Naive thymus-derived CD4-positive, alpha-beta T cell (primary cell): ENCODE measurements at regions not wholly inside any gene's neighbourhood (a gene's known extent, or its start where the extent isn't known, plus 50 kb on each side); places are given as distances from the start of the nearest gene placed in this dataset.

Experiments used
- ATAC-seq: fragments of 150-1000 bp; cut with Tn5 transposase; 2 replicates; pipeline ENCODE4 v1.10.0; 2021; ENCODE audit warnings: mild to moderate bottlenecking, moderate library complexity
- CTCF ChIA-PET: fragments of 350-600 bp; sonication (Branson Sonifier 250); formaldehyde crosslinking; loops from one replicate; lab custom pipeline; 2021; ENCODE audit warnings: antibody characterized with exemption; lab: Charles Lee
- POLR2A ChIA-PET: fragments of 350-600 bp; sonication (Branson Sonifier 250); formaldehyde crosslinking; loops from one replicate; lab custom pipeline; 2021; ENCODE audit warnings: antibody characterized with exemption, inconsistent platforms; lab: Charles Lee
- DNase-seq, 9 donors: peaks; one replicate each; pipeline versions ENCODE4 v3.0.0 to v3.0.0-alpha.2; 2020 to 2022; ENCODE audit warnings: mixed read lengths in 1 of 9
- H3K27ac ChIP-seq: one replicate; pipeline ENCODE4 v1.7.0; 2013; ENCODE audit warnings: mild to moderate bottlenecking, low read depth, low read length, moderate library complexity
- H3K27me3 ChIP-seq, 2 donors: one replicate each; pipeline ENCODE4 v1.7.0; 2013; ENCODE audit warnings: low read length in 2 of 2, mild to moderate bottlenecking in 2 of 2, moderate library complexity in 2 of 2; ENCODE audit not compliant: control insufficient read depth in 2 of 2, insufficient read depth in 2 of 2
- H3K36me3 ChIP-seq, 3 experiments: 1 replicate in 2 of 3; 2 replicates in 1 of 3; pipeline ENCODE4 v1.7.0; 2013; ENCODE audit warnings: low read length in 3 of 3, mild to moderate bottlenecking in 3 of 3, moderate library complexity in 1 of 3; ENCODE audit not compliant: insufficient read depth in 3 of 3, control insufficient read depth in 2 of 3
- H3K4me1 ChIP-seq, 2 donors: one replicate each; pipeline ENCODE4 v1.7.0; 2013; ENCODE audit warnings: low read length in 2 of 2, mild to moderate bottlenecking in 2 of 2, moderate library complexity in 1 of 2; ENCODE audit not compliant: control insufficient read depth in 2 of 2, insufficient read depth in 2 of 2
- H3K4me3 ChIP-seq: 2 replicates; pipeline ENCODE4 v1.7.0; 2013; ENCODE audit warnings: mild to moderate bottlenecking, low read length
- H3K9me3 ChIP-seq, 3 experiments: 1 replicate in 2 of 3; 2 replicates in 1 of 3; pipeline ENCODE4 v1.7.0; 2013; ENCODE audit warnings: low read length in 3 of 3; ENCODE audit not compliant: control insufficient read depth in 2 of 3
- H3K27ac Mint-ChIP-seq, 9 donors: one replicate each; pipeline ENCODE4 v1.8.0; 2020 to 2022; ENCODE audit warnings: mixed read lengths in 9 of 9, mild to moderate bottlenecking in 8 of 9, moderate library complexity in 5 of 9, inconsistent platforms in 2 of 9
- H3K27me3 Mint-ChIP-seq, 5 donors: one replicate each; pipeline ENCODE4 v1.8.0; 2021 to 2022; ENCODE audit warnings: mixed read lengths in 5 of 5, mild to moderate bottlenecking in 1 of 5
- H3K36me3 Mint-ChIP-seq, 5 donors: one replicate each; pipeline ENCODE4 v1.8.0; 2020 to 2022; ENCODE audit warnings: mixed read lengths in 5 of 5, mild to moderate bottlenecking in 3 of 5, inconsistent platforms in 1 of 5
- H3K4me1 Mint-ChIP-seq, 7 donors: one replicate each; pipeline ENCODE4 v1.8.0; 2020 to 2022; ENCODE audit warnings: mixed read lengths in 7 of 7, mild to moderate bottlenecking in 3 of 7, inconsistent platforms in 1 of 7
- H3K4me3 Mint-ChIP-seq, 10 donors: one replicate each; pipeline ENCODE4 v1.8.0; 2020 to 2022; ENCODE audit warnings: mild to moderate bottlenecking in 10 of 10, mixed read lengths in 10 of 10, moderate library complexity in 6 of 10, inconsistent platforms in 2 of 10
- H3K9me3 Mint-ChIP-seq, 11 donors: one replicate each; pipeline ENCODE4 v1.8.0; 2020 to 2022; ENCODE audit warnings: mixed read lengths in 11 of 11, mild to moderate bottlenecking in 4 of 11, inconsistent platforms in 1 of 11, moderate library complexity in 1 of 11
- intact Hi-C, 2 donors: fragments of 100-400 bp; cut with micrococcal nuclease; formaldehyde crosslinking; loops; one replicate each; pipeline ENCODE4 v1.15.1; 2023

DNA sequence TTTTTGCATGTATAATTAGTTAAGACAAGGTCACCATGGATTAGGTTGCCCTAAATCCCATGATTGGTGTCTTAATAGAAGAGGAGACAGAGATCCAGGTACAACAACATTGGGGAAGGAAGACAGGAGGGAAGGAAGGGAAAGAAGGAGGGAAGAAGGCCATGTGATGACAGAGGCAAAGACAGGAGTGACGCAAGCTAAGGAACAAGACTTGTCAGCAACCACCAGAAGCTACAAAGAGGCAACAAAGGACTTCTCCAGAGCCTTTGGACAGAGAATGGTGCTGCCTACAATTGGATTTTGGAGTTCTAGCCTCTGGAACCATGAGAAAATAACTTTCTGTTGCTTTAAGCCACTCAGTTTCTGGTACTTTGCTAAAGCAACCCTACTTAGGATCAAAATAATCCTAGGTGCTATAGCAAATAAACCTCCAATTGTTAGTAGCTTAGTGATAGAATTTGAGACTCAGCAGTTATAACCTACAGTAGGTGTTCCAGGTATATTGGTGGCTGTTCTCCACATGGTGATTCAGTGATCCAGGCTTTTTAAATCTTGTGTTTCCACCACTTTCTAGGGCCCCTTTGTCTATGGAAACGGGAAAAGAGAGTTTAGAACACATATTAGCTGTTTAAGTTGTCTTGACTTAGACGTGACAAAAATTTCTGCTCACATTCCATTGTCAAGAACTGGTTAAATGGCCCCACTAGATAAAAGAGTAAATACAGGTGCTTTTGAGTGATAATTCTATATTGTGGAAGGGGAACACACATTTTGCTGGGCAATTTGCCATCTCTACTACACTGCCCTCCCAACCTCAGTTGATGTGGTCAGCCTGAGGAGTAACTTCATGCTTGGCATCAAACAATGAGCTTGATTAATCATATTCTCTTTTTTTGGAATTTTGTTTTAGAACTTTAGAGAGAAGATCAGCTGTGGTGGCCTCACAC lies 70.5 kb upstream of the SP4 start:
- H3K9me3 Mint-ChIP-seq, result peaks cover 0 to 15% (median 0%) of the 10 kb centered on the region in 11 donors
- no peaks in the 10 kb centered on the region for H3K27me3 Mint-ChIP-seq
- intact Hi-C loops, result loop anchor here in 1 of 2 donors (10.0 kb wide), 1 partner anchor 1337 kb away; no protein-coding TSS in a partner anchor
- Histone ChIP-seq H3K27ac (no peak overlapping the region), H3K27me3 (no peaks in the 10 kb centered on the region), H3K4me1 (peaks cover 35 to 90% of the 10 kb centered on the region in 2 donors), H3K36me3 (no peaks in the 10 kb centered on the region), H3K4me3 (no peak overlapping the region), H3K9me3 (no peaks in the 10 kb centered on the region)
- CTCF ChIA-PET, result interaction anchor here (0.6 kb wide), 1 partner anchor 642 kb away, joined by 3 read pairs; no protein-coding TSS in a partner anchor
- peaks cover 0 to 46% (median 0%) of the 10 kb centered on the region in 5 donors for H3K36me3 Mint-ChIP-seq
- H3K4me1 Mint-ChIP-seq, result peaks cover 44 to 94% (median 70%) of the 10 kb centered on the region in 7 donors
- ATAC-seq (no peak), DNase-seq (no peak)
- POLR2A ChIA-PET, result interaction anchor here (0.6 to 3.8 kb wide), 2 partner anchors 70 to 609 kb away, joined by 3 to 15 read pairs; partner anchors contain the start of gene SP4
- peak overlapping the region in 5 of 9 donors; percentile 28 to 84 (median 61) for H3K27ac Mint-ChIP-seq
- H3K4me3 Mint-ChIP-seq, result peak overlapping the region in 1 of 10 donors; percentile 14

DNA sequence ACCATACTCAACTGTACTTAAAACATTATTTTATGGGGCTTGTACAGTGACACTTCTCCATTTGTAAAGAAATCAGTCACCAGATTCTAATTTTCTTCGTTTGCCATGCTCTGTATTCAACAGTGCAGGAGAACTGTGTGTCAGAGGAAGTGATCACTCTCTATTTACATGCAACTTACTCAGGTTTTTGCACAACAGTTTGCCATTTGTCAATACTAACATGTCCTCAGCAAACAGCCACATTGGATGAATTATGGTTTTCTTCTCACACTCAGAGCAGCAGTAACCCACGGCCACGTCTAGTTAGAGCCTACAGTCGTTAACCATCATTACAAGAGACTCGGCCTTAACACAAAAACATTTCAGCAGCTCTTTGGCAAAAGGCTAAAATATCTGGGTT lies 69.2 kb upstream of the SP4 start:
- H3K4me3 Mint-ChIP-seq, result peak overlapping the region in 1 of 10 donors; percentile 27
- intact Hi-C loops, result loop anchor here in 1 of 2 donors (10.0 kb wide), 1 partner anchor 1336 kb away; no protein-coding TSS in a partner anchor
- H3K27me3 ChIP-seq, result no peaks in the 10 kb centered on the region
- H3K27ac ChIP-seq, result no peak overlapping the region
- no peaks in the 10 kb centered on the region for H3K27me3 Mint-ChIP-seq
- no peaks in the 10 kb centered on the region for H3K9me3 ChIP-seq
- ChIA-PET POLR2A (interaction anchor here (0.6 to 3.8 kb wide), 2 partner anchors 69 to 1644 kb away, joined by 6 to 15 read pairs; partner anchors contain the start of gene SP4), CTCF (no interaction called here)
- peak overlapping the region in 1 of 9 donors; percentile 70 for H3K27ac Mint-ChIP-seq
- H3K4me1 Mint-ChIP-seq, result peaks cover 35 to 85% (median 58%) of the 10 kb centered on the region in 7 donors
- H3K36me3 ChIP-seq, result no peaks in the 10 kb centered on the region
- H3K4me1 ChIP-seq, result peaks cover 24 to 80% of the 10 kb centered on the region in 2 donors
- no peak overlapping the region for H3K4me3 ChIP-seq
- DNase-seq (no peak), ATAC-seq (peak; percentile 35)
- H3K9me3 Mint-ChIP-seq, result peaks cover 0 to 15% (median 0%) of the 10 kb centered on the region in 11 donors
- H3K36me3 Mint-ChIP-seq, result peaks cover 0 to 45% (median 0%) of the 10 kb centered on the region in 5 donors

DNA sequence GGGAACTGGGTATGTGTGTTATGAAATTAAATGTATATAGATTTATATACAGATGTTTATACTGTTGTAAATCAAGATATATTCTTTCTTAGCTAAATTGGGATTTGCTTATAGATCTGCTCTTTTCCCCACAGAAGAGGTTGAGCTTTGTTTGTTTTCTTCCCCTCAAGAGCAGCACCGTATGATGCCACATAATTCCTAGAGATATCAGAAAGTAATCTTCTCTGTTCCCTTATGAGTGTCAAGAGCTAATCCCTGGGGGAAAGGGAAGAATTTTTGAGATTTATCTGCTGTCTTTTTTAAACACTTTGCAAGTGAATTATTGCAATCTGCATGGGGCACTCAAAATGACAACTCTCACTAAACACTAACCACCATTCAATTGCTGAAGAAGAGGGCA lies 68.7 kb upstream of the SP4 start:
- DNase-seq, result no peak
- POLR2A ChIA-PET, result no interaction called here
- peak overlapping the region in 1 of 10 donors; percentile 11 for H3K4me3 Mint-ChIP-seq

DNA sequence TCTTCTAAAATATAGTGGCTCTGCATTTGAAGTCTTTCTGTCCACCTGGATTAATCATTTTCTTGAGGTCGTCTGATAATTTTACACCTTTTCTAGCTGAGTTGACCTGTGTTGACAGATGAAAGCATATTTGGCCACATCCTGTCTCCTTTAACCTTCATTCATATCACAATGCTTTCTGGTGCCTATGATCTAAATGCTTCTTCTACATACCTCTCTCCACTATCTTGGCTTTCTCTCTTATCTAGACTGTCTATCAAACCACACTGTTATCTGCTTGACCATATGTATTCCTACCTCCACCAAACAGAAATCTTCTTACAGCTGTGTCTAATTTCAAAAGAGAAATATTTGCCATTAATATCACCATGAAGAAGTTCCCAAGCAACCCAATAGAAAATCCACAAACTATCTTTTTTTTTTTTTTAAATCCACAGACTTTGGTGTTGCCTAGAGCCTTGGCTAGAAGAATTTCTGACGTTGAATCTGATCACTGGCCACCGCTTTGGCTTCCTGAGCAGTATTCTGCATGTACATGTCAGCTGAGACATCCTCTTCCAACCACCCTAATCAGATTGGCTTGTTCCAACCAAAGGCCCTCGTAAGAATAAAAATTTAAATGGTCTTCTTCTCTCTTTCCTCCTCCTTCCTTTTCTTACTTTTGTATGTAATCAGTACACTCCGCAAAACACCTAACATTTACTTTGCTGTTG lies 66.3 kb upstream of the SP4 start:
- intact Hi-C loops, result no loop called here
- Mint-ChIP-seq H3K9me3 (peaks cover 0 to 14% (median 0%) of the 10 kb centered on the region in 11 donors), H3K4me3 (peak overlapping the region in 1 of 10 donors; percentile 36), H3K27ac (peak overlapping the region in 5 of 9 donors; percentile 1 to 77 (median 9)), H3K36me3 (peaks cover 0 to 49% (median 0%) of the 10 kb centered on the region in 5 donors), H3K27me3 (no peaks in the 10 kb centered on the region), H3K4me1 (peaks cover 14 to 80% (median 29%) of the 10 kb centered on the region in 7 donors)
- H3K4me1 ChIP-seq, result peaks cover 0 to 52% of the 10 kb centered on the region in 2 donors
- no peaks in the 10 kb centered on the region for H3K27me3 ChIP-seq
- DNase-seq (no peak), ATAC-seq (peak; percentile 71)
- H3K9me3 ChIP-seq, result no peaks in the 10 kb centered on the region
- CTCF ChIA-PET, result interaction anchor here (0.6 kb wide), 1 partner anchor 12 kb away, joined by 4 read pairs; no protein-coding TSS in a partner anchor
- H3K36me3 ChIP-seq, result no peaks in the 10 kb centered on the region
- H3K27ac ChIP-seq, result no peak overlapping the region
- POLR2A ChIA-PET, result no interaction called here
- H3K4me3 ChIP-seq, result no peak overlapping the region

More for the DNA sequence above, 68.7 kb upstream of the SP4 start:
- H3K4me1 ChIP-seq, result peaks cover 19 to 75% of the 10 kb centered on the region in 2 donors
- no peaks in the 10 kb centered on the region for H3K36me3 ChIP-seq
- no peak overlapping the region for H3K27ac ChIP-seq
- Mint-ChIP-seq H3K27ac (peak overlapping the region in 1 of 9 donors; percentile 70), H3K36me3 (peaks cover 0 to 45% (median 0%) of the 10 kb centered on the region in 5 donors), H3K4me1 (peaks cover 30 to 83% (median 53%) of the 10 kb centered on the region in 7 donors), H3K27me3 (no peaks in the 10 kb centered on the region), H3K9me3 (peaks cover 0 to 14% (median 0%) of the 10 kb centered on the region in 11 donors)
- CTCF ChIA-PET, result no interaction called here
- H3K27me3 ChIP-seq, result no peaks in the 10 kb centered on the region
- H3K4me3 ChIP-seq, result no peak overlapping the region
- ATAC-seq, result no peak
- intact Hi-C loops, result loop anchor here in 1 of 2 donors (10.0 kb wide), 1 partner anchor 1336 kb away; no protein-coding TSS in a partner anchor
- H3K9me3 ChIP-seq, result no peaks in the 10 kb centered on the region

DNA sequence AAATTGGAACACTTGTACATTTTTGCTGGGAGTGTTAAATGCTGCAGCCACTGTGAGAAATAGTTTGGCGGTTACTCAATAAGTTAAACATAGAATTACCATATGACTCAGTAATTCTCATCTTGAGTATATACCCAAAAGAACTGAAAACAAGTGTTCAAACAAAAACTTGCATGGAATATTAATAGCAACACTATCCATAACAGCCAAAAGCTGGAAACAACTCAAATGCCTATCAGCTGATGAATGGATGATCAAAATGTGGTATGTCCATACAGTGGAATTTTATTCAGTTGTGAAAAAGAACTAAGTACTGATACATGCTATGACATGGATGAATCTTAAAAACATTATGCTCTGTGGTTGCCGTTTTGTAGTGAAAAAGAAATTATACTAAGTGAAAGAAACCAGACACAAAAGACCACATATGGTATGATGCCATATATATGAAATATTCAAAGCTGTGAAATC lies 63.0 kb upstream of the SP4 start:
- peak overlapping the region in 1 of 9 donors; percentile 49 for H3K27ac Mint-ChIP-seq
- intact Hi-C loops, result no loop called here
- Histone ChIP-seq H3K9me3 (no peaks in the 10 kb centered on the region), H3K36me3 (no peaks in the 10 kb centered on the region), H3K4me1 (peaks cover 0 to 20% of the 10 kb centered on the region in 2 donors), H3K4me3 (no peak overlapping the region), H3K27ac (no peak overlapping the region), H3K27me3 (no peaks in the 10 kb centered on the region)
- POLR2A ChIA-PET, result no interaction called here
- peaks cover 0 to 46% (median 0%) of the 10 kb centered on the region in 5 donors for H3K36me3 Mint-ChIP-seq
- CTCF ChIA-PET, result no interaction called here
- H3K4me1 Mint-ChIP-seq, result peaks cover 5 to 62% (median 9%) of the 10 kb centered on the region in 7 donors
- H3K4me3 Mint-ChIP-seq, result no peak overlapping the region
- ATAC-seq, result no peak
- no peak for DNase-seq
- H3K27me3 Mint-ChIP-seq, result no peaks in the 10 kb centered on the region
- H3K9me3 Mint-ChIP-seq, result peaks cover 0 to 16% (median 0%) of the 10 kb centered on the region in 11 donors
